ENCODE measurements at regions not wholly inside any gene's neighbourhood (a gene's known extent, or its start where the extent isn't known, plus 50 kb on each side); places are given as distances from the start of the nearest gene placed in this dataset.

DNA sequence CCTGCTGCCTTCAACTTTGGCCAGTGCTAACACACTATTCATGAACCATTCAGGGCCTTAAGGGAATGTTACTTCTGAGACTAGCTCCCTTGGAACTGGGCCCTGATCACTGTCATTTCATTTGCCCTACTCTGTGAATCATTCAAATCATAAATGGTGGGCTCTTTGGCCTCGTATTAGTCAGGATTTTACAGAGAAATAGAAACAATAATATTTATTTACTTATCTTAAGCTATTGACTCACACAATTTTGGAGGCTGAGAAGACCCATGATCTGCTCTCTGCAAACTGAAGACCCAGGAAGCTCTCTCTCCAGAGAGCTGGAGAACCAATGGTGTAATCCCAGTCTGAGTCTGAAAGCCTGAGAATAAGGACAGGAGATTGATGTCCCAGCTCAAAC is 398.5 kb downstream of the LRIG3 start:
- TF ChIP-seq CREB1 (IDR thresholded peaks at IDR 0.05; ENCODE audit: low read depth) (no peak), RAD21 (IDR thresholded peaks at IDR 0.05; ENCODE audit: low read depth) (no peak), EP300 (IDR thresholded peaks at IDR 0.05; ENCODE audit: borderline replicate concordance) (no peak), TAF1 (IDR thresholded peaks at IDR 0.05; ENCODE audit: low read depth) (no peak), FOXM1 (IDR thresholded peaks at IDR 0.05; ENCODE audit: borderline replicate concordance, low read depth) (no peak), NFIC (IDR thresholded peaks at IDR 0.05) (no peak), USF1 (IDR thresholded peaks at IDR 0.05) (no peak), EGR1 (IDR thresholded peaks at IDR 0.05) (no peak), CEBPB (IDR thresholded peaks at IDR 0.05) (no peak), TEAD4 (IDR thresholded peaks at IDR 0.05) (no peak)
- TF ChIP-seq, protein P1, sequence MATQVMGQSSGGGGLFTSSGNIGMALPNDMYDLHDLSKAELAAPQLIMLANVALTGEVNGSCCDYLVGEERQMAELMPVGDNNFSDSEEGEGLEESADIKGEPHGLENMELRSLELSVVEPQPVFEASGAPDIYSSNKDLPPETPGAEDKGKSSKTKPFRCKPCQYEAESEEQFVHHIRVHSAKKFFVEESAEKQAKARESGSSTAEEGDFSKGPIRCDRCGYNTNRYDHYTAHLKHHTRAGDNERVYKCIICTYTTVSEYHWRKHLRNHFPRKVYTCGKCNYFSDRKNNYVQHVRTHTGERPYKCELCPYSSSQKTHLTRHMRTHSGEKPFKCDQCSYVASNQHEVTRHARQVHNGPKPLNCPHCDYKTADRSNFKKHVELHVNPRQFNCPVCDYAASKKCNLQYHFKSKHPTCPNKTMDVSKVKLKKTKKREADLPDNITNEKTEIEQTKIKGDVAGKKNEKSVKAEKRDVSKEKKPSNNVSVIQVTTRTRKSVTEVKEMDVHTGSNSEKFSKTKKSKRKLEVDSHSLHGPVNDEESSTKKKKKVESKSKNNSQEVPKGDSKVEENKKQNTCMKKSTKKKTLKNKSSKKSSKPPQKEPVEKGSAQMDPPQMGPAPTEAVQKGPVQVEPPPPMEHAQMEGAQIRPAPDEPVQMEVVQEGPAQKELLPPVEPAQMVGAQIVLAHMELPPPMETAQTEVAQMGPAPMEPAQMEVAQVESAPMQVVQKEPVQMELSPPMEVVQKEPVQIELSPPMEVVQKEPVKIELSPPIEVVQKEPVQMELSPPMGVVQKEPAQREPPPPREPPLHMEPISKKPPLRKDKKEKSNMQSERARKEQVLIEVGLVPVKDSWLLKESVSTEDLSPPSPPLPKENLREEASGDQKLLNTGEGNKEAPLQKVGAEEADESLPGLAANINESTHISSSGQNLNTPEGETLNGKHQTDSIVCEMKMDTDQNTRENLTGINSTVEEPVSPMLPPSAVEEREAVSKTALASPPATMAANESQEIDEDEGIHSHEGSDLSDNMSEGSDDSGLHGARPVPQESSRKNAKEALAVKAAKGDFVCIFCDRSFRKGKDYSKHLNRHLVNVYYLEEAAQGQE (IDR thresholded peaks at IDR 0.05; ENCODE audit: low read depth): no peak
- TF ChIP-seq, protein P2, sequence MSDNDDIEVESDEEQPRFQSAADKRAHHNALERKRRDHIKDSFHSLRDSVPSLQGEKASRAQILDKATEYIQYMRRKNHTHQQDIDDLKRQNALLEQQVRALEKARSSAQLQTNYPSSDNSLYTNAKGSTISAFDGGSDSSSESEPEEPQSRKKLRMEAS (IDR thresholded peaks at IDR 0.05): no peak

GRCh38 chr12:58523360-58523759 is 396.9 kb downstream of the LRIG3 start:
- TF ChIP-seq YY1 (IDR thresholded peaks at IDR 0.05; ENCODE audit: low read depth) (no peak), EP300 (IDR thresholded peaks at IDR 0.05; ENCODE audit: borderline replicate concordance) (no peak), EGR1 (IDR thresholded peaks at IDR 0.05) (no peak), USF1 (IDR thresholded peaks at IDR 0.05) (no peak), RAD21 (IDR thresholded peaks at IDR 0.05; ENCODE audit: low read depth) (no peak), TEAD4 (IDR thresholded peaks at IDR 0.05) (no peak), NFIC (IDR thresholded peaks at IDR 0.05) (no peak), ZBTB7A (IDR thresholded peaks at IDR 0.05; ENCODE audit: low read depth) (no peak), CREB1 (IDR thresholded peaks at IDR 0.05; ENCODE audit: low read depth) (no peak), TAF1 (IDR thresholded peaks at IDR 0.05; ENCODE audit: low read depth) (no peak), FOXM1 (IDR thresholded peaks at IDR 0.05; ENCODE audit: borderline replicate concordance, low read depth) (no peak)
- TF ChIP-seq, protein P2 (IDR thresholded peaks at IDR 0.05): no peak

DNA sequence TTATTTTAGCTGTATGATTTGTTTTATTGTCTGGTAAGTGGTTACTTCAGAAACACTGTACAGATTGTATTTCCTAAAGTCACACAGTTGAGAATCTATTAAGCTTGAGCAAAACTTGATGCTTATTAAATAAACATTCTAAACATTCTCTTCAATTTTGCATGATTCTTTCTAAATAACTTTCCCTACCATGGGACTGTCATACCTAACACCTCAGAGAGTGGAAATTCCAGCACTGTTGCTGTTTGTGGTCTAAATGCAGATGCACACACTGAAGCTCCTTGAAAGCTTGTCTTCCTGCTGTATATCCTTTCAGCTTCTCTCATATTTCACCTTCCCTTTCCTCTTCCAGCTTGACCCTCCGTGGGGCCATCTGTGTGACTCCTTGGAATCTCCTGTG is 392.0 kb downstream of the LRIG3 start:
- no peak for TF ChIP-seq RAD21 (IDR thresholded peaks at IDR 0.05; ENCODE audit: low read depth)
- TF ChIP-seq TEAD4 (IDR thresholded peaks at IDR 0.05): no peak
- no peak for TF ChIP-seq TCF12 (IDR thresholded peaks at IDR 0.05; ENCODE audit: low read depth)
- TF ChIP-seq NFIC (IDR thresholded peaks at IDR 0.05): no peak
- no peak for TF ChIP-seq USF1 (IDR thresholded peaks at IDR 0.05)
- TF ChIP-seq CREB1 (IDR thresholded peaks at IDR 0.05; ENCODE audit: low read depth): no peak
- no peak for TF ChIP-seq YY1 (IDR thresholded peaks at IDR 0.05; ENCODE audit: low read depth)

DNA sequence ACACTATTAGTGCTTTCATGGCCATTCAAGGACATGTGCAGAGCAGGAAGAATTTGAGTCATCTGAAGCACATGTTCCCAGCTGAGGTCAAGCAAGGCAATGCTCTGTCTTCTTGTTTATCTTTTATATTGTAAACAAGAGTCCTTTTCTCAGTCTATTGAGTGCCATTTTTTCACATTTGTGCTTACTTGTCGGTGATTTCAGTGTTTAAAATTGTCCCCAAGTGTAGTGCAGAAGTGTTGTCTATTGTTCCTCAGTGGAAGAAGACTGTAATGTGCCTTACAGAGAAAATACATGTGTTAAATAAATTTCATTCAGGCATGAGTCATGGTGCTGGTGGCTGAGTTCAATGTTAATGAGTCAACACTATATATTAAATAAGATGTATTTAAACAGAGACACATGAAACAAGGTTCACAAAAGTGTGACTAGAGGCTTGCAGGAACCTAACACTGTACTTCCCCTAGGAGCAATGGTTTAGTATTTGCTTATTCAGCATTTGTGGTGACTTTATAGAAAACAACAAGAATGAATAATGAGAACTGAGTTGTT is 391.1 kb downstream of the LRIG3 start:
- TF ChIP-seq FOXM1 (IDR thresholded peaks at IDR 0.05; ENCODE audit: borderline replicate concordance, low read depth): no peak
- TF ChIP-seq, protein P2 (IDR thresholded peaks at IDR 0.05): no peak
- TF ChIP-seq EP300 (IDR thresholded peaks at IDR 0.05; ENCODE audit: borderline replicate concordance): no peak
- no peak for TF ChIP-seq RAD21 (IDR thresholded peaks at IDR 0.05; ENCODE audit: low read depth)
- no peak for TF ChIP-seq CREB1 (IDR thresholded peaks at IDR 0.05; ENCODE audit: low read depth)
- no peak for TF ChIP-seq USF1 (IDR thresholded peaks at IDR 0.05)
- no peak for TF ChIP-seq TEAD4 (IDR thresholded peaks at IDR 0.05)
- no peak for TF ChIP-seq TCF12 (IDR thresholded peaks at IDR 0.05; ENCODE audit: low read depth)
- TF ChIP-seq TAF1 (IDR thresholded peaks at IDR 0.05; ENCODE audit: low read depth): no peak
- TF ChIP-seq ZBTB7A (IDR thresholded peaks at IDR 0.05; ENCODE audit: low read depth): no peak
- TF ChIP-seq, protein P1 (IDR thresholded peaks at IDR 0.05; ENCODE audit: low read depth): no peak
- no peak for TF ChIP-seq CEBPB (IDR thresholded peaks at IDR 0.05)
- no peak for TF ChIP-seq EGR1 (IDR thresholded peaks at IDR 0.05)
- TF ChIP-seq YY1 (IDR thresholded peaks at IDR 0.05; ENCODE audit: low read depth): no peak
- TF ChIP-seq NFIC (IDR thresholded peaks at IDR 0.05): no peak

Measured in Ishikawa (cell line).